ENCODE measurements at regions not wholly inside any gene's neighbourhood (a gene's known extent, or its start where the extent isn't known, plus 50 kb on each side); places are given as distances from the start of the nearest gene placed in this dataset.

GRCh38 chr11:30107899-30108298 is 91.1 kb upstream of the KCNA4 start:
- intact Hi-C loops (cut with micrococcal nuclease; ENCODE audit: unreplicated experiment): no loop called here
- H3K36me3 ChIP-seq (ENCODE audit: control insufficient read depth, insufficient read depth, low read length): no peaks in the 10 kb centered on the region
- no peak overlapping the region for H3K4me3 ChIP-seq (ENCODE audit: low read depth, low read length)
- no peaks in the 10 kb centered on the region for H3K9me3 ChIP-seq
- no peaks in the 10 kb centered on the region for H3K27me3 ChIP-seq (replicated peaks; ENCODE audit: control insufficient read depth, insufficient read depth, low read length)
- Mint-ChIP-seq H3K27ac (ENCODE audit: unreplicated experiment) (no peak overlapping the region), H3K4me1 (ENCODE audit: low read depth, unreplicated experiment) (no peaks in the 10 kb centered on the region), H3K4me3 (ENCODE audit: unreplicated experiment) (no peak overlapping the region), H3K36me3 (ENCODE audit: insufficient read depth, unreplicated experiment) (no peaks in the 10 kb centered on the region), H3K27me3 (ENCODE audit: insufficient read depth, unreplicated experiment) (peaks cover 9% of the 10 kb centered on the region), H3K9me3 (ENCODE audit: unreplicated experiment) (no peaks in the 10 kb centered on the region)
- CTCF ChIA-PET: interaction anchor here (1.2 kb wide), 1 partner anchor 20 kb away, joined by 3 read pairs; no protein-coding TSS in a partner anchor
- peak in 1 of 2 experiments; percentile 8 for DNase-seq
- POLR2A ChIA-PET: no interaction called here
- H3K4me1 ChIP-seq: no peaks in the 10 kb centered on the region
- no TSS peak for BruUV-seq (replicated peaks)
- TF ChIP-seq CTCF (IDR thresholded peaks at IDR 0.05; ENCODE audit: insufficient read depth in 1 of 2, low read depth in 1 of 2, low read length in 1 of 2, severe bottlenecking in 1 of 2, unreplicated experiment in 1 of 2): no peak

GRCh38 chr11:30109774-30110173 is 92.9 kb upstream of the KCNA4 start:
- Mint-ChIP-seq H3K9me3 (ENCODE audit: unreplicated experiment) (no peaks in the 10 kb centered on the region), H3K27ac (ENCODE audit: unreplicated experiment) (no peak overlapping the region), H3K4me3 (ENCODE audit: unreplicated experiment) (no peak overlapping the region), H3K36me3 (ENCODE audit: insufficient read depth, unreplicated experiment) (no peaks in the 10 kb centered on the region), H3K4me1 (ENCODE audit: low read depth, unreplicated experiment) (no peaks in the 10 kb centered on the region), H3K27me3 (ENCODE audit: insufficient read depth, unreplicated experiment) (peaks cover 9% of the 10 kb centered on the region)
- Histone ChIP-seq H3K4me1 (no peaks in the 10 kb centered on the region), H3K4me3 (ENCODE audit: low read depth, low read length) (no peak overlapping the region), H3K27me3 (replicated peaks; ENCODE audit: control insufficient read depth, insufficient read depth, low read length) (no peaks in the 10 kb centered on the region), H3K9me3 (no peaks in the 10 kb centered on the region), H3K36me3 (ENCODE audit: control insufficient read depth, insufficient read depth, low read length) (no peaks in the 10 kb centered on the region)
- POLR2A ChIA-PET: no interaction called here
- BruUV-seq (replicated peaks): no TSS peak
- DNase-seq: no peak
- CTCF ChIA-PET: no interaction called here
- TF ChIP-seq CTCF (IDR thresholded peaks at IDR 0.05; ENCODE audit: insufficient read depth in 1 of 2, low read depth in 1 of 2, low read length in 1 of 2, severe bottlenecking in 1 of 2, unreplicated experiment in 1 of 2): no peak
- intact Hi-C loops (cut with micrococcal nuclease; ENCODE audit: unreplicated experiment): no loop called here

GRCh38 chr11:30110691-30111090 is 93.9 kb upstream of the KCNA4 start:
- Mint-ChIP-seq H3K27ac (ENCODE audit: unreplicated experiment) (no peak overlapping the region), H3K27me3 (ENCODE audit: insufficient read depth, unreplicated experiment) (peaks cover 7% of the 10 kb centered on the region), H3K4me3 (ENCODE audit: unreplicated experiment) (no peak overlapping the region), H3K9me3 (ENCODE audit: unreplicated experiment) (no peaks in the 10 kb centered on the region), H3K4me1 (ENCODE audit: low read depth, unreplicated experiment) (no peaks in the 10 kb centered on the region), H3K36me3 (ENCODE audit: insufficient read depth, unreplicated experiment) (no peaks in the 10 kb centered on the region)
- Histone ChIP-seq H3K4me1 (no peaks in the 10 kb centered on the region), H3K9me3 (no peaks in the 10 kb centered on the region), H3K36me3 (ENCODE audit: control insufficient read depth, insufficient read depth, low read length) (no peaks in the 10 kb centered on the region), H3K4me3 (ENCODE audit: low read depth, low read length) (no peak overlapping the region), H3K27me3 (replicated peaks; ENCODE audit: control insufficient read depth, insufficient read depth, low read length) (no peaks in the 10 kb centered on the region)
- ChIA-PET POLR2A (no interaction called here), CTCF (no interaction called here)
- no peak for TF ChIP-seq CTCF (IDR thresholded peaks at IDR 0.05; ENCODE audit: insufficient read depth in 1 of 2, low read depth in 1 of 2, low read length in 1 of 2, severe bottlenecking in 1 of 2, unreplicated experiment in 1 of 2)
- intact Hi-C loops (cut with micrococcal nuclease; ENCODE audit: unreplicated experiment): no loop called here
- DNase-seq: no peak
- no TSS peak for BruUV-seq (replicated peaks)
